GM13976 (cell line): ENCODE measurements at regions not wholly inside any gene's neighbourhood (a gene's known extent, or its start where the extent isn't known, plus 50 kb on each side); places are given as distances from the start of the nearest gene placed in this dataset.

Experiments
- DNase-seq: peaks from one replicate; pipeline ENCODE4 v3.0.0; 2012; ENCODE audit warnings: low spot score
- in situ Hi-C: fragments of 300-500 bp; cut with MboI; formaldehyde crosslinking; loops from one replicate; pipeline ENCODE4 v1.12.0; 2022; ENCODE audit warnings: low sequenced_read_pairs, mixed read lengths, inconsistent platforms; ENCODE audit not compliant: unreplicated experiment
- TF ChIP-seq, protein P1 (sequence below): IDR thresholded peaks from 2 replicates; pipeline ENCODE4 v1.5.1; 2012; ENCODE audit warnings: borderline replicate concordance, mild to moderate bottlenecking; ENCODE audit not compliant: insufficient read depth; ENCODE audit errors: extremely low read depth, missing control alignments, control extremely low read depth

DNA sequence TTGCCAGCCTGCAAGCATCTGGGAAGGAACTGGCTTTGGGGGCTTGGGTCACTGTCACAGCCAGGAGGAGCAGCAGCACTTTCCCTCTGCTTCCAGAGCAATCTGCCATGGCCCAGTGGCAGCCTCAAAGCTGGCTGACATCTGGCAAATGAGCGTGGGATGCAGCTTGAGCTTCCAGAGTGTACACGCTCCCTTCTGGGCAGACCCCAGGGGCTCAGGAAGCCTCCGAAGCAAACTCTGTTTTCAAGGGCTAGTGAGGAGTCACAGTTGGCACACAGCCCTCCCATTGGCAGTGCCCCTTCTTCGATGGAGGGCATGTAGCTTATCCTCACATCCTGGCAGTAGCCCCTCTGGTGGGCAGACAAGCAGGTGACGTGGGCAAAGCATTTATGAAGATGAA lies 249.6 kb downstream of the ENGASE start:
- DNase-seq = no peak
- in situ Hi-C loops = no loop called here
- TF ChIP-seq, protein P1, sequence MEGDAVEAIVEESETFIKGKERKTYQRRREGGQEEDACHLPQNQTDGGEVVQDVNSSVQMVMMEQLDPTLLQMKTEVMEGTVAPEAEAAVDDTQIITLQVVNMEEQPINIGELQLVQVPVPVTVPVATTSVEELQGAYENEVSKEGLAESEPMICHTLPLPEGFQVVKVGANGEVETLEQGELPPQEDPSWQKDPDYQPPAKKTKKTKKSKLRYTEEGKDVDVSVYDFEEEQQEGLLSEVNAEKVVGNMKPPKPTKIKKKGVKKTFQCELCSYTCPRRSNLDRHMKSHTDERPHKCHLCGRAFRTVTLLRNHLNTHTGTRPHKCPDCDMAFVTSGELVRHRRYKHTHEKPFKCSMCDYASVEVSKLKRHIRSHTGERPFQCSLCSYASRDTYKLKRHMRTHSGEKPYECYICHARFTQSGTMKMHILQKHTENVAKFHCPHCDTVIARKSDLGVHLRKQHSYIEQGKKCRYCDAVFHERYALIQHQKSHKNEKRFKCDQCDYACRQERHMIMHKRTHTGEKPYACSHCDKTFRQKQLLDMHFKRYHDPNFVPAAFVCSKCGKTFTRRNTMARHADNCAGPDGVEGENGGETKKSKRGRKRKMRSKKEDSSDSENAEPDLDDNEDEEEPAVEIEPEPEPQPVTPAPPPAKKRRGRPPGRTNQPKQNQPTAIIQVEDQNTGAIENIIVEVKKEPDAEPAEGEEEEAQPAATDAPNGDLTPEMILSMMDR = no peak

DNA sequence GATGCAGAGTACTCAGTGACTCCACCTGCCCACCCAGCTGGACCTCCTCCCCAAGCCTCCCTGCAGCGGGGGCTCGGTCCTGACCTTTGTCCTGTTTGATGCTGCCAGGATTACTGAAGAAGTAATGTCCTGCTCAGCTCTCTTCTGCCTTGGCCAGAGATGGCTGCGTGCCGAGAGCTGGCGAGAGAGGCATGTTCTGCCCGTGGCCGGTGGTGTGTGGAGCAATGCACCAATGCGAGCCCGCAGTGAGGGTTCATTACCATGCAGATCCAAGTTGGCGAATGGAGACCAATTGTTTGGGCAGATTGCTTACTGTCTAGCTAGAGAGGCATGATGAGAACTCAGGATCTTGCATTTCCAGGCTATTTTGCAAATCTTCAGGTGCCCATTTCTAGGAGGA lies 248.9 kb downstream of the ENGASE start:
- TF ChIP-seq, protein P1 = no peak
- DNase-seq = no peak
- in situ Hi-C loops = no loop called here

DNA sequence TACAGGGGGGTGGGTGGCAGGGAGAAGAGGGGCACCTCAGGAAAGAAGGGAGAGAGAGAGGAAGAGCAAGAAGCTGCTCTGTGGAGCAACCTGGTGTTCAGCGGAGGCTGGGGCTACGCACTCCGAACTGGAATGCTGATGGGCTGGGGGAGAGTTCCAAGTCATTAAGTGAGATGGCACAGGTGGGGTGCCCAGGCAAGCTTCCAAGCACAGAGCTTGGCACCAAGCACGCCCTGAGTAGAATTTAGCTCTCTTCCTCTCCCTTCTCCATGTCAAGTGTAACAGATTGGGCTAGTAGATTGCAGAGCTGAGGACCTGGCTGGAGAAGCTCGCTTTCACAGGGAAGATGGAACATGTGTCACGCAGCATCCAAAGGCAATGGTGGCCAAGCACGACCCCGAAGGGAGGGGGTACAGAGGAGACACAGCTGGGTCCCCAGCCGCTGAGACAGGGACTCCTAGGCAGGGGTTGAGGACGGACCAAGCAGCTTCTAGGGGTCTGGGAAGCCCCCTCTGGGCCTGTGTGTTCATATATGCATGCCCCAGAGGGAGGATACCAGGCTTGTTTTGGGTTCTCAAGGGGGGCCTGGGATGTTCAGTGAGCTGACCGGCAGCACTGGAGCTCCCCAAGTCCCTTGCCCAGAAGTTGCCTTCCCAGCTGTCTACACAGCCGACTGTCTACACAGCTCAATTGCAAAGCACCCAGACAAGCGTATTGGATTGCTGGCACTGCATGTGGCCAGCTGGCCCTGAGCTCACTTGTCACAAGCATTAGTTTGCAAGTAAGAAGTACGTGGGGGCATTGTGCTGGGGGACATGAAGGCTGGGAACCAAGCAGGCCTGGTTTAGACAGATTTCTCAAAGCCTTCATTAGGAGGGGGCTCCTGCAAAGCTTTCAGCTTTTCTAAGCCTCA lies 247.8 kb downstream of the ENGASE start:
- DNase-seq = no peak
- TF ChIP-seq, protein P1 = no peak
- in situ Hi-C loops = no loop called here

DNA sequence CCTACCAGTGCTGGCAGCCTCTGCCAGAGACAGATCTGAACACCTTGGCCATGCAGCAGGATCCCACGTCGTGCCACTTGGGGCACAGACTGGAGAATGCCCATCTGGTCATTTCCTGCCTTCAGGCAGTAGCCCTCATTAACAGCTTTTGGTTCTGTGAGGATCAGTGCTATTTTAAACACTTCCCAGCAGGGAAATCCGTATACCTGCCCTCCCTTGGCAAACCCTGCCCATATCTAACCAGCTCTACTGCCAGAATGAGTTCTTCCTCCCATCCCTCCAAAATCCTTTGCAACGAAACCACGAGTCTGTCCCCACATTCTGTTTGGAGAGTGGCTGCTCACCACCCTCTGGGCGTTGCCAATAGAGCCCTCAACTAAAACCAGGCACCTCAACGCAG lies 245.7 kb downstream of the ENGASE start:
- in situ Hi-C loops = no loop called here
- TF ChIP-seq, protein P1 = no peak
- DNase-seq = no peak

DNA sequence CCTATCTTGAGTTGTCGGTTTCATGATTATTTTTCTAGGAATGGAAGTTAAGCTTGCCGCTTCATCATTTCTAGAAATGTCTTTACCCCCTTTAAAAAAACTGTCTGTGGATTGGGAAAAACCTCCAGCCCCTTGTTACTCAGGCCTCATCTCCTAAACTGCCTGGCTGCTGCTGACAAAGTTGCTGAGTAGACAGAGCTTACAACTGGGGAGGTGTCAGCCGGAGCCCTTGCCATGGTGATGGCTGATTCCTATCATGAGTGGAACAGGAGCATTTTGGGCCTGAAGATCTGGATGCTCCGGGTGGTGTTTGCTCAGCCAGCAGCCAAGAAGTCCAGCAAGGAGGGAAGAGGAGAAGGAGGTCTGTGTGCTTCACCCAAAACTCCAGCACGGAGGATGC lies 243.3 kb downstream of the ENGASE start:
- TF ChIP-seq, protein P1 = no peak
- in situ Hi-C loops = no loop called here
- no peak for DNase-seq

DNA sequence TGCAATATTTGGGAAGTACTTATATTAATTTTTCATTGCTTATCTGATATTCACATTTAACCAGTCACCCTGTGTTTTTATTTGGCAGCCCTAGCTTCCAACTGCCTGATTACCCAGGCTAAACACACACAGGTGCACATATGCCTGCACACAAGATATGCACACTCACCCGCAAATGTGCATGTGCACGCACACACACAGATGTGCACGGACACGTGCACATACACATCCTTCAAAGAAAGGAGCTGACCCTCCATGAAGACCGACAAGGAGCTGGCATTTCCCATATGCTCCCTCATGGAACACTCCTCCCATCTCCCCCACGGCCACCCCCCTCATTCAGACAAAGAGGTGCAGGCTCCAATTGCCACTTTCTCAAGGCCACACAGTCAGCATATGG lies 242.2 kb downstream of the ENGASE start:
- in situ Hi-C loops = no loop called here
- DNase-seq = no peak

More for the DNA sequence above, 242.2 kb downstream of the ENGASE start:
- TF ChIP-seq, protein P1 = no peak
